GM21825 (cell line): ENCODE measurements at regions not wholly inside any gene's neighbourhood (a gene's known extent, or its start where the extent isn't known, plus 50 kb on each side); places are given as distances from the start of the nearest gene placed in this dataset.
"Not testable (repeated sequence)": the region's sequence is repeated elsewhere in the genome, so short reads cannot be mapped to it uniquely, and the experiment has no call there.

Source experiments
- ATAC-seq: cut with Tn5 transposase; IDR thresholded peaks from one replicate; pipeline ENCODE4 v1.9.1; 2021; ENCODE audit warnings: mild to moderate bottlenecking, moderate library complexity; ENCODE audit not compliant: unreplicated experiment

- ATAC-seq, result no peak
Measured at GRCh38 chrX:45447331-45447730, 246.7 kb upstream of the DIPK2B start.

GRCh38 chrX:45445745-45446412 lies 245.2 kb upstream of the DIPK2B start:
- ATAC-seq, result no peak

GRCh38 chrX:45437186-45437585 lies 236.5 kb upstream of the DIPK2B start:
- no peak for ATAC-seq

- no peak for ATAC-seq
Measured at GRCh38 chrX:45435481-45435880, 234.8 kb upstream of the DIPK2B start.

- ATAC-seq, result no peak
Measured at GRCh38 chrX:45434231-45434630, 233.6 kb upstream of the DIPK2B start.

GRCh38 chrX:45428831-45429230 lies 228.2 kb upstream of the DIPK2B start:
- ATAC-seq, result no peak

- ATAC-seq, result no peak
Measured at GRCh38 chrX:45424326-45424725, 223.7 kb upstream of the DIPK2B start.

GRCh38 chrX:45422216-45422925 lies 221.7 kb upstream of the DIPK2B start:
- no peak for ATAC-seq

GRCh38 chrX:45421806-45422205 lies 221.1 kb upstream of the DIPK2B start:
- no peak for ATAC-seq

- ATAC-seq, result no peak
Measured at GRCh38 chrX:45404206-45404605, 203.5 kb upstream of the DIPK2B start.

GRCh38 chrX:45401923-45402322 lies 201.2 kb upstream of the DIPK2B start:
- no peak for ATAC-seq

GRCh38 chrX:45400951-45401725 lies 200.5 kb upstream of the DIPK2B start:
- ATAC-seq, result not testable (repeated sequence)

GRCh38 chrX:45400027-45400779 lies 199.5 kb upstream of the DIPK2B start:
- no peak for ATAC-seq

- ATAC-seq, result no peak
Measured at GRCh38 chrX:45385757-45386156, 185.1 kb upstream of the DIPK2B start.

- no peak for ATAC-seq
Measured at GRCh38 chrX:45381841-45382240, 181.2 kb upstream of the DIPK2B start.

- no peak for ATAC-seq
Measured at GRCh38 chrX:45381366-45381765, 180.7 kb upstream of the DIPK2B start.

GRCh38 chrX:45379236-45379635 lies 178.6 kb upstream of the DIPK2B start:
- no peak for ATAC-seq

GRCh38 chrX:45372151-45372550 lies 171.5 kb upstream of the DIPK2B start:
- ATAC-seq, result no peak

GRCh38 chrX:45368705-45369104 lies 168.0 kb upstream of the DIPK2B start:
- no peak for ATAC-seq

GRCh38 chrX:45363596-45363995 lies 162.9 kb upstream of the DIPK2B start:
- no peak for ATAC-seq

- ATAC-seq, result no peak
Measured at GRCh38 chrX:45360571-45360970, 159.9 kb upstream of the DIPK2B start.
